A549 (cell line): ENCODE measurements at regions not wholly inside any gene's neighbourhood (a gene's known extent, or its start where the extent isn't known, plus 50 kb on each side); places are given as distances from the start of the nearest gene placed in this dataset.

Source experiments
- BHLHE40 ChIP-seq: IDR thresholded peaks from 2 replicates; pipeline ENCODE4 v1.6.1; 2012; ENCODE audit warnings: low read depth, low read length, inconsistent platforms
- CEBPB ChIP-seq, 2 experiments: fragments of >200 bp in 1 of 2; sonication (Bioruptor Twin) in 1 of 2; formaldehyde crosslinking in 1 of 2; IDR thresholded peaks; 2 replicates each; pipeline ENCODE4 v1.6.1; 2012 to 2016
- CTCF ChIP-seq: fragments of >200 bp; sonication (Bioruptor Twin); formaldehyde crosslinking; IDR thresholded peaks from 3 replicates; pipeline ENCODE4 v1.5.1; 2016
- EP300 ChIP-seq, 2 experiments: fragments of >200 bp; sonication (Bioruptor Twin); formaldehyde crosslinking; IDR thresholded peaks; 2 replicates in 1 of 2; 3 replicates in 1 of 2; pipeline ENCODE4 v1.6.1; 2016 to 2017
- FOSL2 ChIP-seq, 2 experiments: fragments of 450-650 bp in 1 of 2; fragments of >200 bp in 1 of 2; sonication (Bioruptor Twin) in 1 of 2; formaldehyde crosslinking; IDR thresholded peaks; 2 replicates each; pipeline versions ENCODE4 v1.5.0 to v1.6.1; 2016 to 2020; ENCODE audit warnings: mild to moderate bottlenecking in 1 of 2, moderate library complexity in 1 of 2
- NFE2L2 ChIP-seq: fragments of 150-350 bp; conservative IDR thresholded peaks from 2 replicates; pipeline ENCODE4 v1.6.1; 2014; ENCODE audit warnings: low read length
- TF ChIP-seq, protein P1 (sequence below): IDR thresholded peaks from 2 replicates; pipeline ENCODE4 v1.6.1; 2012
- TF ChIP-seq, protein P2 (sequence below): fragments of 450-650 bp; IDR thresholded peaks from 2 replicates; pipeline ENCODE4 v1.6.1; 2014; ENCODE audit warnings: antibody characterized with exemption

- TF ChIP-seq CEBPB (IDR thresholded peaks at IDR 0.05): no peak
- no peak for TF ChIP-seq EP300 (IDR thresholded peaks at IDR 0.05)
- no peak for TF ChIP-seq CTCF
- TF ChIP-seq BHLHE40: no peak
- TF ChIP-seq, protein P1, sequence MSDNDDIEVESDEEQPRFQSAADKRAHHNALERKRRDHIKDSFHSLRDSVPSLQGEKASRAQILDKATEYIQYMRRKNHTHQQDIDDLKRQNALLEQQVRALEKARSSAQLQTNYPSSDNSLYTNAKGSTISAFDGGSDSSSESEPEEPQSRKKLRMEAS: no peak
- TF ChIP-seq FOSL2 (IDR thresholded peaks at IDR 0.05): no peak
- TF ChIP-seq FOSL2 (CRISPR knock-in tag; IDR thresholded peaks at IDR 0.05): no peak
- no peak for TF ChIP-seq NFE2L2
- TF ChIP-seq, protein P2, sequence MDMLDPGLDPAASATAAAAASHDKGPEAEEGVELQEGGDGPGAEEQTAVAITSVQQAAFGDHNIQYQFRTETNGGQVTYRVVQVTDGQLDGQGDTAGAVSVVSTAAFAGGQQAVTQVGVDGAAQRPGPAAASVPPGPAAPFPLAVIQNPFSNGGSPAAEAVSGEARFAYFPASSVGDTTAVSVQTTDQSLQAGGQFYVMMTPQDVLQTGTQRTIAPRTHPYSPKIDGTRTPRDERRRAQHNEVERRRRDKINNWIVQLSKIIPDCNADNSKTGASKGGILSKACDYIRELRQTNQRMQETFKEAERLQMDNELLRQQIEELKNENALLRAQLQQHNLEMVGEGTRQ: no peak
Measured at GRCh38 chr10:4319870-4320367, 506.1 kb upstream of the AKR1E2 start.
